Kidney (tissue), 13 donors: ENCODE measurements at regions not wholly inside any gene's neighbourhood (a gene's known extent, or its start where the extent isn't known, plus 50 kb on each side); places are given as distances from the start of the nearest gene placed in this dataset.

ENCODE experiments used
- DNase-seq, 5 donors: peaks; one replicate each; pipeline ENCODE4 v3.0.0-alpha.2; 2013 to 2020
- FAIRE-seq: peaks from 2 replicates; lab custom pipeline; 2012; peaks lifted over from hg19 to GRCh38; lab: Jason Lieb, UNC
- H3K27ac ChIP-seq, 2 donors: one replicate each; pipeline ENCODE4 v1.7.0; 2013; ENCODE audit warnings: low read depth in 2 of 2, low read length in 2 of 2, inconsistent platforms in 1 of 2
- H3K27me3 ChIP-seq: one replicate; pipeline ENCODE4 v1.7.1; 2013; ENCODE audit warnings: low read length, inconsistent platforms; ENCODE audit not compliant: control insufficient read depth, insufficient read depth
- H3K36me3 ChIP-seq, 3 donors: one replicate each; pipeline versions ENCODE4 v1.7.0 to v1.7.1; 2013; ENCODE audit warnings: low read length in 3 of 3, control low read depth in 1 of 3, inconsistent platforms in 1 of 3; ENCODE audit not compliant: insufficient read depth in 3 of 3, control insufficient read depth in 2 of 3
- H3K4me1 ChIP-seq, 3 donors: one replicate each; pipeline versions ENCODE4 v1.7.0 to v1.7.1; 2013; ENCODE audit warnings: low read length in 3 of 3, inconsistent platforms in 1 of 3, low read depth in 1 of 3; ENCODE audit not compliant: control insufficient read depth in 2 of 3, insufficient read depth in 2 of 3
- H3K4me3 ChIP-seq, 3 donors: one replicate each; pipeline versions ENCODE4 v1.7.0 to v1.8.1; 2013; ENCODE audit warnings: low read length in 3 of 3, control low read depth in 1 of 3, inconsistent platforms in 1 of 3
- H3K9ac ChIP-seq, 3 donors: one replicate each; pipeline versions ENCODE4 v1.7.0 to v1.7.1; 2013; ENCODE audit warnings: low read length in 3 of 3, control low read depth in 1 of 3, inconsistent platforms in 1 of 3
- H3K9me3 ChIP-seq, 3 donors: one replicate each; pipeline versions ENCODE4 v1.7.0 to v1.7.1; 2013; ENCODE audit warnings: low read length in 3 of 3, control low read depth in 1 of 3, inconsistent platforms in 1 of 3; ENCODE audit not compliant: control insufficient read depth in 2 of 3, insufficient read depth in 1 of 3
- CTCF ChIP-seq: IDR thresholded peaks from 3 replicates; pipeline ENCODE4 v1.5.1; 2012; ENCODE audit warnings: mild to moderate bottlenecking, moderate library complexity, borderline replicate concordance; ENCODE audit not compliant: insufficient read depth; ENCODE audit errors: extremely low read depth
- intact Hi-C: fragments of 100-400 bp; cut with DNase I; formaldehyde crosslinking; loops from one replicate; pipeline ENCODE4 v1.11.1; 2022
- donor health status: control.
- donor health status: control.
- donor health status: control.
- donor health status: control.
- donor health status: control.
- donor health status: DM: yes; HTN: yes; CAD: no.
- donor health status: Normal renal cell carcinoma (clear cell type).

GRCh38 chr3:81170298-81170697 is 591.1 kb downstream of the GBE1 start:
- no peak for TF ChIP-seq CTCF
- H3K9me3 ChIP-seq, result no peaks in the 10 kb centered on the region
- DNase-seq (no peak), FAIRE-seq (no peak)
- H3K4me1 ChIP-seq, result no peaks in the 10 kb centered on the region
- H3K9ac ChIP-seq, result no peak overlapping the region
- intact Hi-C loops, result no loop called here
- H3K27me3 ChIP-seq, result no peaks in the 10 kb centered on the region
- no peak overlapping the region for H3K27ac ChIP-seq
- H3K4me3 ChIP-seq, result no peak overlapping the region
- H3K36me3 ChIP-seq, result no peaks in the 10 kb centered on the region

- TF ChIP-seq CTCF, result no peak
Measured at GRCh38 chr3:81164806-81165205, 596.6 kb downstream of the GBE1 start.

GRCh38 chr3:81161851-81162250 is 599.6 kb downstream of the GBE1 start:
- DNase-seq, result no peak
- Histone ChIP-seq H3K27me3 (no peaks in the 10 kb centered on the region), H3K36me3 (no peaks in the 10 kb centered on the region), H3K9ac (no peak overlapping the region), H3K4me3 (no peak overlapping the region), H3K27ac (no peak overlapping the region), H3K9me3 (no peaks in the 10 kb centered on the region), H3K4me1 (no peaks in the 10 kb centered on the region)
- intact Hi-C loops, result no loop called here
- no peak for FAIRE-seq
- TF ChIP-seq CTCF, result no peak

More at GRCh38 chr3:81164806-81165205, 596.6 kb downstream of the GBE1 start:
- Histone ChIP-seq H3K9ac (no peak overlapping the region), H3K4me1 (no peaks in the 10 kb centered on the region), H3K27me3 (no peaks in the 10 kb centered on the region), H3K27ac (no peak overlapping the region), H3K4me3 (no peak overlapping the region), H3K36me3 (no peaks in the 10 kb centered on the region), H3K9me3 (no peaks in the 10 kb centered on the region)
- intact Hi-C loops, result no loop called here
- DNase-seq, result no peak
- FAIRE-seq, result no peak

GRCh38 chr3:81161100-81161499 is 600.3 kb downstream of the GBE1 start:
- intact Hi-C loops, result no loop called here
- Histone ChIP-seq H3K36me3 (no peaks in the 10 kb centered on the region), H3K9me3 (peaks cover 0 to 2% (median 0%) of the 10 kb centered on the region in 3 donors), H3K9ac (no peak overlapping the region), H3K27ac (no peak overlapping the region), H3K4me1 (no peaks in the 10 kb centered on the region), H3K4me3 (no peak overlapping the region), H3K27me3 (no peaks in the 10 kb centered on the region)
- no peak for TF ChIP-seq CTCF
- DNase-seq (peak in 1 of 5 donors; percentile 1), FAIRE-seq (no peak)
